K562 (cell line): ENCODE measurements at regions not wholly inside any gene's neighbourhood (a gene's known extent, or its start where the extent isn't known, plus 50 kb on each side); places are given as distances from the start of the nearest gene placed in this dataset.

Experiments
- ATAC-seq: fragments of 200-7000 bp; cut with Tn5 transposase; 3 replicates; pipeline ENCODE4 v1.9.1; 2020; ENCODE audit warnings: moderate library complexity
- BruUV-seq: library from RNA; stranded (reverse); fragments of 400-500 nt; replicated peaks from 2 replicates; lab custom pipeline; 2021; lab: Mats Ljungman, UMichigan
- CTCF ChIA-PET: fragments of 300-600 bp; formaldehyde crosslinking; extraction: SDS; loops from one replicate; lab custom pipeline; 2021; ENCODE audit warnings: low intra/inter-chr PET ratio; lab: Yijun Ruan, JAX
- POLR2A ChIA-PET: fragments of 300-600, 350-650 bp; sonication (Branson Sonifier 250); formaldehyde crosslinking; extraction: SDS; loops from one replicate; lab custom pipeline; 2021; ENCODE audit warnings: antibody characterized with exemption, inconsistent platforms; lab: Yijun Ruan, JAX
- DNase-seq, 4 experiments: peaks; one replicate each; pipeline versions ENCODE4 v3.0.0 to v3.0.0-alpha.2; 2011 to 2018; ENCODE audit warnings: low spot score in 3 of 4, mixed read lengths in 3 of 4; ENCODE audit errors: extremely low read depth in 1 of 4
- FAIRE-seq: peaks from 2 replicates; lab custom pipeline; 2011; peaks lifted over from hg19 to GRCh38; lab: Jason Lieb, UNC
- H2AFZ ChIP-seq: 2 replicates; pipeline ENCODE4 v1.6.0; 2011; ENCODE audit warnings: low read depth, low read length, control low read depth, inconsistent platforms
- H3K27ac ChIP-seq: fragments of 200-600 bp; 3 replicates; pipeline ENCODE4 v1.8.0; 2011; ENCODE audit warnings: low read depth, mild to moderate bottlenecking, control low read depth, inconsistent platforms, low read length, moderate library complexity, mixed read lengths; ENCODE audit errors: extremely low read depth
- H3K27me3 ChIP-seq, 2 experiments: fragments of 300-600 bp in 1 of 2; 2 replicates in 1 of 2; 3 replicates in 1 of 2; pipeline versions ENCODE4 v1.6.0 to v1.8.0; 2011; ENCODE audit warnings: inconsistent platforms in 2 of 2, low read length in 2 of 2, mild to moderate bottlenecking in 1 of 2, mixed read lengths in 1 of 2, moderate library complexity in 1 of 2; ENCODE audit not compliant: control insufficient read depth in 2 of 2, insufficient read depth in 2 of 2
- H3K36me3 ChIP-seq: fragments of 300-600 bp; 3 replicates; pipeline ENCODE4 v1.8.0; 2011; ENCODE audit warnings: mild to moderate bottlenecking, low read length, inconsistent platforms; ENCODE audit not compliant: control insufficient read depth, insufficient read depth
- H3K4me1 ChIP-seq, 2 experiments: fragments of 200-600 bp in 1 of 2; replicated peaks in 1 of 2; 2 replicates in 1 of 2; 3 replicates in 1 of 2; pipeline versions ENCODE4 v1.5.1 to v1.8.0; 2011; ENCODE audit warnings: inconsistent platforms in 2 of 2, low read length in 2 of 2, mild to moderate bottlenecking in 1 of 2, mixed read lengths in 1 of 2, moderate library complexity in 1 of 2; ENCODE audit not compliant: control insufficient read depth in 2 of 2, insufficient read depth in 2 of 2
- H3K4me2 ChIP-seq: 2 replicates; pipeline ENCODE4 v1.6.1; 2011; ENCODE audit warnings: low read length, control low read depth, inconsistent platforms, mixed read lengths; ENCODE audit not compliant: insufficient read depth
- H3K4me3 ChIP-seq: fragments of 200-600 bp; sonication (generic), shearing (Covaris generic); 2 replicates; pipeline ENCODE4 v1.5.1; 2016; ENCODE audit warnings: control low read depth, inconsistent platforms
- H3K79me2 ChIP-seq: fragments of 200-600 bp; 3 replicates; pipeline ENCODE4 v1.8.0; 2011; ENCODE audit warnings: low read length, inconsistent platforms; ENCODE audit not compliant: control insufficient read depth, insufficient read depth
- H3K9ac ChIP-seq, 2 experiments: 2 replicates each; pipeline versions ENCODE4 v1.6.0 to v1.6.1; 2011; ENCODE audit warnings: low read depth in 2 of 2, low read length in 2 of 2, control low read depth in 1 of 2, inconsistent platforms in 1 of 2, mild to moderate bottlenecking in 1 of 2, mixed read lengths in 1 of 2; ENCODE audit not compliant: insufficient read depth in 1 of 2
- H3K9me1 ChIP-seq: one replicate; pipeline ENCODE4 v1.6.0; 2011; ENCODE audit warnings: inconsistent platforms, mild to moderate bottlenecking, low read length, moderate library complexity; ENCODE audit not compliant: control insufficient read depth, insufficient read depth
- H3K9me3 ChIP-seq: replicated peaks from 2 replicates; pipeline ENCODE4 v1.5.1; 2011; ENCODE audit warnings: low read depth, low read length, inconsistent platforms; ENCODE audit not compliant: control insufficient read depth, insufficient read depth
- H4K20me1 ChIP-seq: replicated peaks from 2 replicates; pipeline ENCODE4 v1.6.1; 2011; ENCODE audit warnings: low read length, inconsistent platforms, mixed read lengths; ENCODE audit not compliant: control insufficient read depth, insufficient read depth
- CEBPG ChIP-seq, 3 experiments: fragments of 200-800 bp in 1 of 3; sonication (Bioruptor generic) in 1 of 3; sonication (generic) in 1 of 3; formaldehyde crosslinking in 1 of 3; IDR thresholded peaks in 2 of 3; conservative IDR thresholded peaks in 1 of 3; 2 replicates each; pipeline versions ENCODE4 v1.6.1 to v1.8.0; 2016 to 2022; ENCODE audit warnings: missing compliant biosample characterization in 2 of 3, missing genetic modification characterization in 2 of 3, mild to moderate bottlenecking in 1 of 3, missing genetic modification reagents in 1 of 3
- JUN ChIP-seq, 2 experiments: sonication (generic) in 1 of 2; formaldehyde crosslinking in 1 of 2; IDR thresholded peaks; 2 replicates each; pipeline versions ENCODE4 v1.6.1 to v1.8.0; 2012 to 2022; ENCODE audit warnings: borderline replicate concordance in 2 of 2, mild to moderate bottlenecking in 2 of 2, improper control_type of control experiment in 1 of 2, low read depth in 1 of 2, low read length in 1 of 2, missing genetic modification reagents in 1 of 2
- WGBS: fragments of 100-300 bp; shearing (Covaris generic); methylation state at CpG from one replicate; pipeline ENCODE4 v1.1.6; 2016; ENCODE audit warnings: low coverage, mixed read lengths; ENCODE audit not compliant: insufficient coverage; ENCODE audit errors: missing lambda C conversion rate; 5-methylcytosine and 5-hydroxymethylcytosine counted together
- in situ Hi-C: fragments of 300-500 bp; cut with MboI; formaldehyde crosslinking; loops from 4 replicates; pipeline ENCODE4 v1.15.0; 2018; ENCODE audit warnings: inconsistent platforms, mixed read lengths
- intact Hi-C: fragments of 100-400 bp; cut with micrococcal nuclease; formaldehyde crosslinking; loops from 2 replicates; pipeline ENCODE4 v1.14.2; 2022
- TF ChIP-seq, protein P1 (sequence below): fragments of 450-650 bp; formaldehyde crosslinking; IDR thresholded peaks from 2 replicates; pipeline ENCODE4 v1.4.0; 2020; ENCODE audit warnings: mild to moderate bottlenecking, moderate library complexity

DNA sequence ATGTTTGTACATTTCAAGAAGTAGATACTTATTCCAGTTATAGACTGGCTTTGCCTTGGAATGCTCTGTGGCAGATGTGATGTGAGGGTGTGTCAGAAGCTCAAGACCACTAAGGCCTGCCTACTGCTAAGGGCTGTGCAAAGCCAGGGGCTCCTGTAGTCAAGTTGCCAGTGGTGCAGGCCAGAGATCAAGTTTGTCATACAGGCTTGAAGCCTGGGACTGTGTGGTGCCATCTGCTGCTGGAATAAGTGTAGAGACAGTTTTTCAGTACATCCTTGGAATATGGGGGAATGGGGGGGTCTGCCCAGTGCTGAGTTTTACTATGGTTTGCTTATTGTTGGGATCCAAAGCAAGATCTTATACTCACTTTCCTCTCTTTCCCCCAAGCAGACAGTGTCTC is 649.9 kb upstream of the FOXG1 start (continued):
- TF ChIP-seq JUN (IDR thresholded peaks at IDR 0.05; ENCODE audit: borderline replicate concordance, low read depth, low read length), result no peak
- no peak for TF ChIP-seq JUN (CRISPR knock-in tag; IDR thresholded peaks at IDR 0.05; ENCODE audit: borderline replicate concordance)
- TF ChIP-seq CEBPG (CRISPR knock-in tag; IDR thresholded peaks at IDR 0.05), result no peak
- no peak for TF ChIP-seq CEBPG (tag; conservative IDR thresholded peaks at IDR 0.05 in 1 of 2, IDR thresholded peaks at IDR 0.05 in 1 of 2)
- TF ChIP-seq, all 486 proteins: peak for 0

DNA sequence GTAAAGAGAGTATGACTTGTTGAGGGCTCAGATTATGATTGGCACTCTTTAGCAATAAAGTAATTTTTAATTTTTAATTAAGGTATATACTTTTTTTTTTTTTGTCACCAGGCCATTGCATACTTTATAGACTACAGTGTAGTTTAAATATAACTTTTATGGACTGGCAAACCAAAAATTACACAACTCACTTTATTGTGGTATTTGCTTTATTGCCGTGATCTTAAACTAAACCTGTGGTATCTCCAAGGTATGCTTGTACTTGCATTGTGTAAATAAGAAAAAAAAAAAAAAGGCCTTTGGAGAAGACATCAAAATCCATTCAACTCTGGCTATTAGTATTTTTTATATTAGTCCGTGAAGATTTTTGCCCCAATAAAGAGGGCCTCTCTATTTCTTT is 646.7 kb upstream of the FOXG1 start:
- 0% methylated on average over 2 of the region's 2 CpGs for WGBS
- ChIA-PET CTCF (no interaction called here), POLR2A (no interaction called here)
- Histone ChIP-seq H3K9me3 (no peaks in the 10 kb centered on the region), H3K4me1 (no peaks in the 10 kb centered on the region), H3K4me3 (no peak overlapping the region), H3K79me2 (no peaks in the 10 kb centered on the region), H3K4me2 (no peak overlapping the region), H3K9ac (no peak overlapping the region), H3K36me3 (no peaks in the 10 kb centered on the region), H3K9me1 (no peaks in the 10 kb centered on the region), H4K20me1 (no peaks in the 10 kb centered on the region), H2AFZ (no peak overlapping the region), H3K27me3 (no peaks in the 10 kb centered on the region), H3K27ac (no peak overlapping the region)
- intact Hi-C loops, result no loop called here
- TF ChIP-seq, protein P1, sequence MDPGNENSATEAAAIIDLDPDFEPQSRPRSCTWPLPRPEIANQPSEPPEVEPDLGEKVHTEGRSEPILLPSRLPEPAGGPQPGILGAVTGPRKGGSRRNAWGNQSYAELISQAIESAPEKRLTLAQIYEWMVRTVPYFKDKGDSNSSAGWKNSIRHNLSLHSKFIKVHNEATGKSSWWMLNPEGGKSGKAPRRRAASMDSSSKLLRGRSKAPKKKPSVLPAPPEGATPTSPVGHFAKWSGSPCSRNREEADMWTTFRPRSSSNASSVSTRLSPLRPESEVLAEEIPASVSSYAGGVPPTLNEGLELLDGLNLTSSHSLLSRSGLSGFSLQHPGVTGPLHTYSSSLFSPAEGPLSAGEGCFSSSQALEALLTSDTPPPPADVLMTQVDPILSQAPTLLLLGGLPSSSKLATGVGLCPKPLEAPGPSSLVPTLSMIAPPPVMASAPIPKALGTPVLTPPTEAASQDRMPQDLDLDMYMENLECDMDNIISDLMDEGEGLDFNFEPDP (CRISPR knock-in tag), result no peak
- no peak for ATAC-seq
- in situ Hi-C loops, result no loop called here
- BruUV-seq, result no TSS peak
- no peak for DNase-seq
- FAIRE-seq, result no peak
